AG09309 (cell line): ENCODE measurements at regions not wholly inside any gene's neighbourhood (a gene's known extent, or its start where the extent isn't known, plus 50 kb on each side); places are given as distances from the start of the nearest gene placed in this dataset.
A peak's percentile ranks its signal among the peaks of the same experiment; 100 is the strongest.
"Not testable (repeated sequence)": the region's sequence is repeated elsewhere in the genome, so short reads cannot be mapped to it uniquely, and the experiment has no call there.

Source experiments
- DNase-seq: peaks from one replicate; pipeline ENCODE4 v3.0.0-alpha.2; 2010; ENCODE audit warnings: low read depth
- H3K4me3 ChIP-seq: 2 replicates; pipeline ENCODE4 v1.5.1; 2011; ENCODE audit warnings: mild to moderate bottlenecking, low read depth, low read length, moderate library complexity; ENCODE audit not compliant: control insufficient read depth
- CTCF ChIP-seq: IDR thresholded peaks from 2 replicates; pipeline ENCODE4 v1.5.1; 2011; ENCODE audit warnings: mild to moderate bottlenecking, low read depth, low read length, inconsistent platforms; ENCODE audit not compliant: insufficient read depth, control insufficient read depth; ENCODE audit errors: missing control alignments

GRCh38 chr11:34001557-34002064 is 49.9 kb upstream of the CAPRIN1 start:
- no peak overlapping the region for H3K4me3 ChIP-seq
- DNase-seq: no peak
- no peak for TF ChIP-seq CTCF

- no peak overlapping the region for H3K4me3 ChIP-seq
- no peak for TF ChIP-seq CTCF
- no peak for DNase-seq
These were observed 52.1 kb upstream of the CAPRIN1 start for GRCh38 chr11:33999393-33999792.

- no peak for TF ChIP-seq CTCF
- no peak for DNase-seq
- no peak overlapping the region for H3K4me3 ChIP-seq
These were observed 53.8 kb upstream of the CAPRIN1 start for GRCh38 chr11:33997584-33998251.

GRCh38 chr11:33996498-33997454 is 54.8 kb upstream of the CAPRIN1 start:
- H3K4me3 ChIP-seq: no peak overlapping the region
- TF ChIP-seq CTCF: peak; percentile 87
- peak; percentile 37 for DNase-seq

- no peak overlapping the region for H3K4me3 ChIP-seq
- no peak for TF ChIP-seq CTCF
- no peak for DNase-seq
These were observed 56.6 kb upstream of the CAPRIN1 start for GRCh38 chr11:33994937-33995336.

GRCh38 chr11:33991136-33991535 is 60.4 kb upstream of the CAPRIN1 start:
- not testable (repeated sequence) for DNase-seq, H3K4me3 ChIP-seq

GRCh38 chr11:33990131-33990530 is 61.4 kb upstream of the CAPRIN1 start:
- DNase-seq: not testable (repeated sequence)

GRCh38 chr11:33989461-33989860 is 62.1 kb upstream of the CAPRIN1 start:
- no peak for DNase-seq
- no peak overlapping the region for H3K4me3 ChIP-seq
- no peak for TF ChIP-seq CTCF

More at GRCh38 chr11:33990131-33990530, 61.4 kb upstream of the CAPRIN1 start:
- H3K4me3 ChIP-seq: not testable (repeated sequence)
